ENCODE measurements at regions not wholly inside any gene's neighbourhood (a gene's known extent, or its start where the extent isn't known, plus 50 kb on each side); places are given as distances from the start of the nearest gene placed in this dataset.

DNA sequence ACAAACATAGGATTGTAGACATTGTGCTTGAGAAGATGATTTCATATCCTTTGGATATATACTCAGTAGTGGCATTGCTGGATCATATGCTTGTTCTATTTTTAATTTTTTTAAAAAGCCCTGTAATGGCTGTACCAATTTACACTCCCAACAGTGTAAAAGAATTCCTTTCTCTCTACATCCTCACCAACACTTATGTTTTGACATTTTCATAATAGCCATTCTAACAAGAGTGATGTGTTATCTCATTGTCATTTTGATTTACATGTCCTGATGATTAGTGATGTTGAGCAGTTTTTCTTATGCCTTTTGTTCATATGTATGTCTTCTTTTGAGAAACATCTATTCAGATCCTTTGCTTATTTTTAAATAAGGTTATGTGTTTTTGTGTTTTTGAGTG lies 1039.2 kb upstream of the GOT2 start:
- no peaks in the 10 kb centered on the region for H3K27me3 Mint-ChIP-seq (ENCODE audit: low read depth)
- H3K4me3 Mint-ChIP-seq = no peak overlapping the region
- no peaks in the 10 kb centered on the region for H3K36me3 Mint-ChIP-seq (ENCODE audit: low read depth)
- H3K4me1 Mint-ChIP-seq (ENCODE audit: low read depth) = no peaks in the 10 kb centered on the region
- H3K27ac Mint-ChIP-seq = no peak overlapping the region
- DNase-seq (ENCODE audit: low spot score) = no peak
- peaks cover 3% of the 10 kb centered on the region for H3K9me3 Mint-ChIP-seq

DNA sequence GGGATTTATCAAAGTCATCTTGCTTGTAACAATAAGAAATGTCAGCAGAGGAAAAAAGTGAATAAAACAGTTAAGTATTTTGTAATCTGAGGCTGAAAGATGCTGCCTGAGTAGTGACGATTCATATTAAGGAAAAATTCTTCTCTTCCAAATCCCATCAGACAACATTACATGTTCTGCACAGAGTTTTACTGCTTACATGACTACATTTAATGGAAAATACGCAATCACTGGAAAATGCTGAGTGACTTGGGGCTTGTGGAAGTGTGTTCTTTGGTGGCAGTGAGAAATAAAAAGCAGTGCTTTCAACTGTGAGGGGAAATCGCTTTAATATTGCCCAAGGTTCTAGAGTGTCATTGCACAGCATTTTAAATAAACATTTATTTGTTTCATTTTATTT lies 1025.2 kb upstream of the GOT2 start:
- no peak overlapping the region for H3K4me3 Mint-ChIP-seq
- no peaks in the 10 kb centered on the region for H3K36me3 Mint-ChIP-seq (ENCODE audit: low read depth)
- H3K27ac Mint-ChIP-seq = no peak overlapping the region
- no peaks in the 10 kb centered on the region for H3K27me3 Mint-ChIP-seq (ENCODE audit: low read depth)
- DNase-seq (ENCODE audit: low spot score) = no peak
- H3K9me3 Mint-ChIP-seq = peaks cover 50% of the 10 kb centered on the region
- no peaks in the 10 kb centered on the region for H3K4me1 Mint-ChIP-seq (ENCODE audit: low read depth)

DNA sequence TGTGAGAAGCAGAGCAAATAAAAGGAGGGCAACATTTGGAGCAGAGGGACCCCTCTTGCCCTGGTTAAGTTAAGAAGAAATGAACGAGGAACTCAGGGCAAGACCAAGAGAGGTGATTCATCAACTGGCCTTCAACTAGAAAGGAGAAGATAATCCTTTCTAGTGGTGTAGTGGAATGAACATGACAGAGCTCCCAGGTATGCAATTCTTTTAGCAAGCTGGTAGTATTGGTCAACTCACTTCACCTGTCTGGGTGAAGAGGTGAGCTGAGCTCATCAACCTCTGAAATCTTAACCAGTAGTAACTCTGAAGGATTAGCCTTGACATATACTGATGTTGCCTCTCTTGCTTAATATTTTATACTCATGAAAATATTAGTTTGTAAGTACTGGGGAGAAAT lies 1024.7 kb upstream of the GOT2 start:
- Mint-ChIP-seq H3K9me3 (peaks cover 48% of the 10 kb centered on the region), H3K4me1 (ENCODE audit: low read depth) (no peaks in the 10 kb centered on the region), H3K27ac (no peak overlapping the region), H3K27me3 (ENCODE audit: low read depth) (no peaks in the 10 kb centered on the region), H3K36me3 (ENCODE audit: low read depth) (no peaks in the 10 kb centered on the region), H3K4me3 (no peak overlapping the region)
- no peak for DNase-seq (ENCODE audit: low spot score)

DNA sequence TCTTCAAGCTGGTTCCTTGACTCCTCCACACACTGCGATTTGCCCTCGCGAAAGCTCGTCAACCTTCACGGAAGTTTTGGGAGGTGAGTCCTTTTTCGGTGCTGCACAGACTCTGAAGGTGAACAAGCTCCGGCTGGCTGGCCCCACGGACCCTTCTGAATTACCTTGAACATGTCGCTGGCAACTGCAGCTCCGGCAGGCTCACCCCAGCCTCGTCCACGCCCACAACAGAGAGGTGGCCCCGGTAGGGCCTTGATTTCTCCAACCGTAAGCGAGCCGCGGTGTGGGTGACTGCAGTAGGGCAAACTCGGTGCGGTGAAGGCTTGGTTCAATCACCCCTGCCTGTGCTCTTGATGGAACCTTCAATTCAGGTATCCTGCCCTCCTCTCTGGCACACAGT lies 1020.7 kb upstream of the GOT2 start:
- H3K36me3 Mint-ChIP-seq (ENCODE audit: low read depth) = no peaks in the 10 kb centered on the region
- H3K9me3 Mint-ChIP-seq = peaks cover 29% of the 10 kb centered on the region
- no peaks in the 10 kb centered on the region for H3K27me3 Mint-ChIP-seq (ENCODE audit: low read depth)
- H3K4me3 Mint-ChIP-seq = no peak overlapping the region
- no peak overlapping the region for H3K27ac Mint-ChIP-seq
- no peaks in the 10 kb centered on the region for H3K4me1 Mint-ChIP-seq (ENCODE audit: low read depth)
- no peak for DNase-seq (ENCODE audit: low spot score)

DNA sequence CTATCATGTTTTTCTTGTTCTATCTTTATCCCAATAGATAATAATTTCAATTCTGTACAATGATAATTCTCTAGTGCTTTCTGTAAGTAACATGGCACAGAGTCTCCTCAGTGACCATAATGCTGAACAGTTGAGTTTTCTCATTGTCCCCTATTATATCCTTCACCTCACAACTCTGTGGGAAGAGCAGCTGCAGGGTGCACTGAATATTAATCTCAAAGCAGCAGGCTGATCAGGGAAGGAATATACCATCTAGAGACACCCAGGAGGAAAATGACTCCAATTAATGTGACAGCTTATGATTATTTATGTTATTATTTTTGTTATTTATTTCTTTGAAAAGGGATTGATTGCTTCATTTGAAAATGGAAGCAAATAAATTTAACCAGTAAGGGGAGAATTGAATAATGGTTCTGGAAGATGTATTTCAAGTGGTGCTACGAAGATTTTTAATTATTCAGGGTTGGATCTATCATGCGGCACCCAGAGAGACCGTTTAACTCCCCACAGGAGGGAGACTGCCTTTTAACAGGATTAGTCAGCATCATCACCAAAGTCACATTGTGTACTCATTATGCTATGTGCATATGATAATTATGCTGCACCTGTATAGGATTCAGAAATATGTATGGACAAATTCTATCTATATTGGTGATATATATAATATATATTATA lies 1015.7 kb upstream of the GOT2 start:
- H3K4me1 Mint-ChIP-seq (ENCODE audit: low read depth) = no peaks in the 10 kb centered on the region
- H3K27me3 Mint-ChIP-seq (ENCODE audit: low read depth) = no peaks in the 10 kb centered on the region
- no peaks in the 10 kb centered on the region for H3K36me3 Mint-ChIP-seq (ENCODE audit: low read depth)
- DNase-seq (ENCODE audit: low spot score) = no peak
- H3K9me3 Mint-ChIP-seq = peaks cover 17% of the 10 kb centered on the region
- H3K27ac Mint-ChIP-seq = no peak overlapping the region
- H3K4me3 Mint-ChIP-seq = no peak overlapping the region

DNA sequence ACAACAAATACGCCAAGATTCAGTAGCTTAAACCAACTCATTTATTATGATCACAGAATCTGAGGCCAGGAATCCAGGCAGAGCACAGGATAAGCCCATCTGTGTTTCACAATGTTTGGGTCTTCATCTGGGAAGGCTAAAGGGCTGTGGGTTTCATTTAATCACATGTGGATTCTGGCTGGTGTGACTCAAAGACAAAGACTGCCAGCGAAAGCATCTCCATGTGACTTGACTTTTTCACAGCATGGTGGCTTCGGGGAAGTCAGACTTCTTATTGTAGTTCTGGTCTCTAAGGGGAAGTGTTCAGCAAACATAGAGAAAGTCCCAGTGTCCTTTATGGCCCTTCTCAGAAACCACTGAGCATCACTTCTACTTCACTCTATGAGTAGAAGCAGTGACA lies 1014.4 kb upstream of the GOT2 start:
- Mint-ChIP-seq H3K27ac (no peak overlapping the region), H3K4me1 (ENCODE audit: low read depth) (no peaks in the 10 kb centered on the region), H3K36me3 (ENCODE audit: low read depth) (no peaks in the 10 kb centered on the region), H3K27me3 (ENCODE audit: low read depth) (no peaks in the 10 kb centered on the region), H3K4me3 (no peak overlapping the region), H3K9me3 (peaks cover 13% of the 10 kb centered on the region)
- DNase-seq (ENCODE audit: low spot score) = no peak

DNA sequence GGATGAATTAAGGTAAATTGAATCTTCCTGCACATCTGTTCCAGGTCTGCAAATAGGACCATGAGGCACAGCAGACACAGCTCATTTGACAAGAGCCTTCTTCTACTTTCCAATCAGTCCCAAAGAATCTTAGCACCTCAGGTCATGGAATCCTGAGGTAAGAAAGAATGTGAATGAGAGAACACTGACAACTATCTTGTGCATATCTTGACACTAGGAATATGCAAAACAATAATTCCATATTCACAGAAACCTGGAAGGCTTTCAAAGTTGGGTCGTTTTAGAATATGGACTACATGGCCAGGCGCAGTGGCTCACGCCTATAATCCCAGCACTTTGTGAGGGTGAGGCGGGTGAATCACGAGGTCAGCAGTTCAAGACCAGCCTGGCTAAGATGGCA lies 1009.4 kb upstream of the GOT2 start:
- H3K9me3 Mint-ChIP-seq = peaks cover 13% of the 10 kb centered on the region
- H3K27me3 Mint-ChIP-seq (ENCODE audit: low read depth) = no peaks in the 10 kb centered on the region
- DNase-seq (ENCODE audit: low spot score) = no peak
- no peak overlapping the region for H3K27ac Mint-ChIP-seq
- H3K4me1 Mint-ChIP-seq (ENCODE audit: low read depth) = no peaks in the 10 kb centered on the region
- H3K36me3 Mint-ChIP-seq (ENCODE audit: low read depth) = no peaks in the 10 kb centered on the region
- no peak overlapping the region for H3K4me3 Mint-ChIP-seq

DNA sequence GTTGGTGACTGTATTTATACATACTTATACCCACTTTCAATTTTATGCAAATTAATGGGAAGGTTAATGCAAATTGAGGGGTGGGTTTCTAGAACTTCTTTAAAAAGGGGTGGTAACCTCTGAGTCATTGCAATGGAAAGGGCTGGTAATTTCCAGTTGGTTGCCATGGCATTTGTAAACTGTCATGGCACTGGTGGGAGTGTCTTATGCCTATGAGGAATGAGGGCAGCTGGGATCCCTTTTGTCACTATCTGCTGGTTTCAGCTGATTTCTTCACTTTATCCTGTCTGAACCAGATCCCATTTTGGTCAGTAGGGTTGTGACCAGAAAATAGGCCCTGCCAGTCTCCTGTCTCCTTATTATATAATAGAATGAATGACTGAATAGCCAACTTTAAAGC lies 1006.7 kb upstream of the GOT2 start:
- DNase-seq (ENCODE audit: low spot score) = no peak
- no peaks in the 10 kb centered on the region for H3K4me1 Mint-ChIP-seq (ENCODE audit: low read depth)
- no peaks in the 10 kb centered on the region for H3K36me3 Mint-ChIP-seq (ENCODE audit: low read depth)
- no peaks in the 10 kb centered on the region for H3K27me3 Mint-ChIP-seq (ENCODE audit: low read depth)
- no peak overlapping the region for H3K4me3 Mint-ChIP-seq
- no peak overlapping the region for H3K27ac Mint-ChIP-seq
- H3K9me3 Mint-ChIP-seq = peaks cover 5% of the 10 kb centered on the region

DNA sequence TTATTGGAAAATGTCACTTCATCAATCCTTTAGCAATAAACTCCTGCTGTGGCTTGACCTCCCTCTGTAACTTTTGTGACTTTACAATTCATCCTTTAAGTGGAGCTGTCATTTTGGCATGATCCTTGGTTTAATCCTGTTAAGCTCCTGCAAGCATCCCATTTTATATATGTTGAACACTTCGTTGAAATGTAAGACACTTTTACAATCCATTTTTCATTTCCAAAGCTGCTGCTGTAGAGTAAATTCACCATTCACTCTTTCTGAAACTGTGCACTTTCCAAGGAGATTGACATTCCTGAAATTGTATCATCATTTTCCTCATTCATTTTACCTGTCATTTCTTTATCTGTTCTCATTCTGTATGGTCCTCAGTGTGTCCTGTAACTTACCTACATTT lies 1003.2 kb upstream of the GOT2 start:
- peaks cover 1% of the 10 kb centered on the region for H3K9me3 Mint-ChIP-seq
- DNase-seq (ENCODE audit: low spot score) = no peak

DNA sequence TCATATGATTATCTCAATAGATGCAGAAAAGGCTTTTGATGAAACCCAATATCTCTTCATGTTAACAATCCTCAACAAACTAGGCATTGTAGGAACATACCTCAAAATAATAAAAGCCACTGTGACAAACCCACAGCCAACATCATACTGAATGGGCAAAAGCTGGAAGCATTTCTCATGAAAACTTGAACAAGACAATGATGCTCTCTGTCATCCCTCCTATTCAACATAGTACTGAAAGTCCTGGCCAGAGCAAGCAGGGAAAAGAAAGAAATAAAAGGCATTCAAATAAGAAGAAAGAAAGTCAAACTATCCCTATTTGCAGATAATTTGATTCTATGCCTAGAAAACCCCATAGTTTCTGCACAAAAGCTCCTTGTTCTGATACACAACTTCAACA lies 999.2 kb upstream of the GOT2 start:
- H3K27ac Mint-ChIP-seq = no peak overlapping the region
- H3K36me3 Mint-ChIP-seq (ENCODE audit: low read depth) = no peaks in the 10 kb centered on the region
- no peaks in the 10 kb centered on the region for H3K27me3 Mint-ChIP-seq (ENCODE audit: low read depth)
- no peak overlapping the region for H3K4me3 Mint-ChIP-seq
- no peak for DNase-seq (ENCODE audit: low spot score)
- peaks cover 13% of the 10 kb centered on the region for H3K9me3 Mint-ChIP-seq
- H3K4me1 Mint-ChIP-seq (ENCODE audit: low read depth) = no peaks in the 10 kb centered on the region

More for the DNA sequence above, 1003.2 kb upstream of the GOT2 start:
- H3K4me1 Mint-ChIP-seq (ENCODE audit: low read depth) = no peaks in the 10 kb centered on the region
- no peak overlapping the region for H3K27ac Mint-ChIP-seq
- H3K27me3 Mint-ChIP-seq (ENCODE audit: low read depth) = no peaks in the 10 kb centered on the region
- no peaks in the 10 kb centered on the region for H3K36me3 Mint-ChIP-seq (ENCODE audit: low read depth)
- no peak overlapping the region for H3K4me3 Mint-ChIP-seq

DNA sequence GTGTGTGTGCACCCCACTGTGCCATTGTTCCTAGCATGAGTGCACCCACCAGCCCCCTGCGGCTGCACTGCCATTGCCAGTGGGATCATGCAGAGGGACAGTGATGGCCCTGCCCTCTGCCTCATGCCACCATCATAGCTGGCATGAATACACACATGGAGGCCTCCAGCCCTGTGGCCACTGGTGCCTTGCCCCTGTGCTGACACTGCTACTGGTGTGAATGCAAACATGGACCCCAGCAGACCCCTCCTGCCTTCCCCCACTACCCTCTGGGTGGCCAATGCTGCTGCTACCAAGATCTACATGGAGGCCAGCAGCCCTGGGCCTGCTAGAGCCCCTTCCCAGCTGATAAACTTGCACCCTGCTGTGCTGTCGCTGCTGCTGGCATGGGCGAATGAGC lies 995.5 kb upstream of the GOT2 start:
- H3K4me1 Mint-ChIP-seq (ENCODE audit: low read depth) = no peaks in the 10 kb centered on the region
- H3K27me3 Mint-ChIP-seq (ENCODE audit: low read depth) = no peaks in the 10 kb centered on the region
- no peak overlapping the region for H3K27ac Mint-ChIP-seq
- H3K4me3 Mint-ChIP-seq = no peak overlapping the region
- DNase-seq (ENCODE audit: low spot score) = no peak
- peaks cover 25% of the 10 kb centered on the region for H3K9me3 Mint-ChIP-seq
- H3K36me3 Mint-ChIP-seq (ENCODE audit: low read depth) = no peaks in the 10 kb centered on the region

DNA sequence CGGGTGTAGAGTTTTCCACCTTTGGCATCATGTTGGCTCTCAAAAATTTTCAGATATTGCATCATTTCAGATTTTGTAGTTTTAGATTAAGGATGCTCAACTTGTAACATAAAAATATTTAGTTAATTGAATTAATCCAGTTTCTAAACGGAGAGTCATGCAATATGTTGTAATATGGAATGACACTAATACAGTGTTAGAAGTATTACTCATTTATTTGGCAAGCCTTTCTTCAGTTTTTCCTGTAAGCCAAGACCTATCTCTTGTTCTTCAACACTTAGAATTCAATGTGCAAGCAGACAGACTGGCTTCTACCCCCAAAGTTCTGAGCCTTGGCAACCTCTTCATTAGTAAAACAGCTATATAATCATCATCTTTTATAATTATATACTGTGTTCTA lies 985.0 kb upstream of the GOT2 start:
- Mint-ChIP-seq H3K27ac (no peak overlapping the region), H3K9me3 (peaks cover 4% of the 10 kb centered on the region), H3K4me3 (no peak overlapping the region), H3K4me1 (ENCODE audit: low read depth) (no peaks in the 10 kb centered on the region), H3K27me3 (ENCODE audit: low read depth) (no peaks in the 10 kb centered on the region), H3K36me3 (ENCODE audit: low read depth) (no peaks in the 10 kb centered on the region)
- DNase-seq (ENCODE audit: low spot score) = no peak

DNA sequence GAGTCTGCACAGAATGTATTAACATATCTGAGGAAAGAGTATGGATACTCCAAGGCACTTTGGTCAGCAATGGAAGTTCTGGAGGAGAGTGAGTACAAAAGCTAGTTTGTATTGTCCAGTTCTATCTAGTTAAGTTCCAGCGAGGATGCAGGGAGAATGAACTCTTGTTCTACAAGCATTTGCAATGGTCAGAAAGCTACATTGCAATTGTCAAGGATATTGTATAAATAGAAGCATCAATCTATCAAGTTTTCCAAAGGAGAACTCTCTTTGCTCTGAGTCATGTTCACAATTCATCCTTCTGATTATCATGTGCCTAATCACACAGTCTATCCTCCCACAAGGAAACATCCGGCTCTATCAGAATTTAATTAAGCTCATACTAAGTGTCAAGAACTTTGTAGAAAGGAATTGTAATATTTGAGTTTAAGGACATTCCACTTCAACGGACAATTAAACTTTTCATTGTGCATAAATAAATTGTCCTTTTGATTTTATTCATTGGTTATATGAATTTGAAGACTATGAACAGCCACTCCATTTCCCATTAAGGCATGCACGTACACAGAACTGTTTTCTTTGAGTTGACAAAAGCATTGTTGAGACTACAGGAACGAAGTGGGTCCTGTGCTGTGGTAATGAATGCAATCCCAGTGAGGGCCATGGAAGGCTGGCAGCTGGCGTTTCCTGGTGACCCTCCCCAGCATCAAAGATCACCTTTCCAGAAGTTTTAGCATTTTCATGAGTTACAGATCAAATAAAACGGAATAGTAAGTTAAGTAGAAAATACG lies 973.5 kb upstream of the GOT2 start:
- H3K4me3 Mint-ChIP-seq = no peak overlapping the region
- no peaks in the 10 kb centered on the region for H3K4me1 Mint-ChIP-seq (ENCODE audit: low read depth)
- no peak for DNase-seq (ENCODE audit: low spot score)
- H3K27me3 Mint-ChIP-seq (ENCODE audit: low read depth) = no peaks in the 10 kb centered on the region
- H3K9me3 Mint-ChIP-seq = peaks cover 18% of the 10 kb centered on the region
- H3K27ac Mint-ChIP-seq = no peak overlapping the region
- no peaks in the 10 kb centered on the region for H3K36me3 Mint-ChIP-seq (ENCODE audit: low read depth)

DNA sequence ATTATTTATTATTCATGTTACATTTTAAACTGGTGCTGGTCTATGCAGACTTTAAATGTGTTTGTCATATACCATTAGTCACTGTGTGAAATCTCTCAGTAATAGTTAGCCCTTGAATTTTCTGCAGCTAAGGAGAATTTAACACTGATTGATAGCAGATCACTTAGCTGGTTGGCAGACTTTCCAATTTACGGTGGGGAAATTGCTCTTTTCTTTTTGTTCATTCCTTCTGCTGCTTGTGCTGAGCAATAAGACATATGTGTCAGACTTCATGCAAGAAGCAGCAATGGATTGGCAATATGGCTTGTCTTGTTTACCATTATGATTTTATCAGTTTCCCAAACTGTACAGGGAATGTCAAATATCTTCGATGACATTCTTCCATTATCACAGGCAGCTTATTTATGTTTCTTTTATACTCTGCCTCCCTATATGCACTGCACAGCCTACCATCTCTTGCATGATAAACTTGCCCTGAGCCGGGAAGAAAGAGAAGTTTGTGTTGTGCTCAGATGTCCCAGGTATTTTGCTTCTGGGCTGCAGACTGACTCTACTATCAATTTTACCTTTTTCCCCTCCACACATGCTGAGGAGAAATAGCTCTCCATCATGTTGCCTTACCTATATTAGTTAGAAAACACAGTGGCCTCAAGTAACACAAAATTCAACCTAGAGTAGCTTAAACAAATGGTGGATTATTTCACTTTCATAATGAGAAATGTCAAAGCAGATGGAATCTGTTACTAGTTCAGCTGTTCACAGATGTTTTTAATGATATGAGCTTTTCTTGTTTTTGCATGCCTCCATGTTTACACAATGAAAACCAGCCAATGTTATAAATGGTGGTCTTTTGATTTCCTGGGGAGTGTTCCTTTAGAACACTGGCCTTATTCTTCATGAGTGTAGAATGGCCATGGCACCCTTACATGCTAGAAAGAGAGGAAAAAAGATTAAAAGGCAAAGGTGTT lies 968.1 kb upstream of the GOT2 start:
- Mint-ChIP-seq H3K36me3 (ENCODE audit: low read depth) (no peaks in the 10 kb centered on the region), H3K4me1 (ENCODE audit: low read depth) (no peaks in the 10 kb centered on the region), H3K4me3 (no peak overlapping the region), H3K27ac (no peak overlapping the region), H3K27me3 (ENCODE audit: low read depth) (no peaks in the 10 kb centered on the region), H3K9me3 (peaks cover 10% of the 10 kb centered on the region)
- no peak for DNase-seq (ENCODE audit: low spot score)
